ENCODE measurements at regions not wholly inside any gene's neighbourhood (a gene's known extent, or its start where the extent isn't known, plus 50 kb on each side); places are given as distances from the start of the nearest gene placed in this dataset.
"Not testable (repeated sequence)": the region's sequence is repeated elsewhere in the genome, so short reads cannot be mapped to it uniquely, and the experiment has no call there.

DNA sequence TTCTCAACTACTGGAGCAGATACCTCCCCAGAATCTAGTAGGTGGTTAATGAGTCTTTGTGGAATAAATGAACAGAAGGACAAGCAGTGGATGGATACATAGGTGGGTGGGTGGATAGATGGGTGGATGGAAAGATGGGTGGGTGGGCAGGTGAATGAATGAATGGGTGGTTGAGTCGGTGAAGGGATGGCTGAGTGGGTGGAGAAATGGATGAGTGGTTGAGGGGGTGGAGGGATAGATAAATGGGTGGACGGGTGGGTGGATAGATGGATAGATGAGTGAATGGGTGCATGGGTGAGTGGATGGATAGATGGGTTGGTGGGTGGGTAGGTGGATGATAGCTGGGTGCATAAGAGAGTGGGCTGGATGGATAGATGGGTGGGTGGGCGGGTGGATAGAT lies 80.6 kb upstream of the CLEC6A start:
- H3K9me3 ChIP-seq (ENCODE audit: control insufficient read depth, insufficient read depth, low read length); H3K36me3 ChIP-seq (ENCODE audit: insufficient read depth, low read length); H3K9ac ChIP-seq (ENCODE audit: low read depth, low read length); H3K4me1 ChIP-seq (ENCODE audit: insufficient read depth, low read length): not testable (repeated sequence)

DNA sequence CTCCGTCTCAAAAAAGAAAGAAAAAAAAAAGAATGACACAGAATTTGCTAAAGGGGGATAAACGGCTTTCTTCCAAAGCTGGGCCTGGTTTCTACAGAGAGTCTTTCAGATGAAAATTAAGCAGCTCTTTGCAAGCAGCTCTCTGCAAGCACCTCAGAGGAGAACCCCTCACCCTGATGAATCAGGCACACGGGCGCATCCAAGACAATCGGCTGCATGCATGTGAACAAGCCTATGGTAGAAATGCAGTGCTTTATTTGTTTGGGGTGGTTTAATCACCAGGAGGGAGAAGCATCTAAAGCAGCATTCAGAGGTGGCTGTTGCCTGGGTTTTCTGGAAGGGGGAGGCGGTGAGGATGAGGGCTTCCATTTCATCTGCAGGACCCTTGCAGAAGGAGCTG lies 78.0 kb upstream of the CLEC6A start:
- not testable (repeated sequence) for H3K9me3 ChIP-seq (ENCODE audit: control insufficient read depth, insufficient read depth, low read length); H3K9ac ChIP-seq (ENCODE audit: low read depth, low read length); H3K4me1 ChIP-seq (ENCODE audit: insufficient read depth, low read length); H3K36me3 ChIP-seq (ENCODE audit: insufficient read depth, low read length)

DNA sequence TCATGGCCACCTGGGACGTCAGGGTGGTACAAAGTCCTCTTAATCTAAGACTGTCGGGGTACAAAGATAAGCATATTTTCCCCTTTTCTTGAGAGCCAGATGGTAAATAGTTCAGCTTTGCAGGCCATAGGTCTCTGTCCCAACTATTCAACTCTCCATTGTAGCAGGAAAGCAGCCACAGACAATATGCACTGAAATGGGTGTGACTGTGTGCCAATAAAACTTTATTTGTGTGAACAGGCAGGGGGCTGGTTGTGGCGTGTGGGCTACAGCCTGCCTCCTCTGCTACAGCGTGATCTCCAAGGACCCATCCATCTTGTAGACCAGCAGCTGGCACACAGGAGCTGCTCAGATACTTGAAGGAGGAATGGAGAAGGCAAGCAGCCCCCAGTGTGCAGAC lies 73.2 kb upstream of the CLEC6A start:
- H3K9ac ChIP-seq (ENCODE audit: low read depth, low read length); H3K36me3 ChIP-seq (ENCODE audit: insufficient read depth, low read length); H3K9me3 ChIP-seq (ENCODE audit: control insufficient read depth, insufficient read depth, low read length); H3K4me1 ChIP-seq (ENCODE audit: insufficient read depth, low read length): not testable (repeated sequence)

DNA sequence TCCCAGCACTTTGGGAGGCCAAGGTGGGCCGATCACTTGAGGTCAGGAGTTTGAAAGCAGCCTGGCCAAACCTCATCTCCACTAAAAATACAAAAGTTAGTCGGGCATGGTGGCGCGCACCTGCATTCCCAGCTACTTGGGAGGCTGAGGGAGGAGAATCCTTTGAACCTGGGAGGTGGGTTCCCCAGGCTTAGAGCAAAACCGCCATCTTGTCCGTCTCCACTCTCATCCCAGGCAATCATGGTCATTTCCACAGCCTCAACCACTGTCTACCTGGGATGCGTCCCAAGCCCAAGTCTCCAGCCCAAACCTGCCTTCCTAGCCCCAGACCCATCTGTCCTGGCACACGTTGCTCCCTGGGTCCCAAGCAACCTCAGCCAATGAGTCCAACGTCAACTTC lies 71.1 kb upstream of the CLEC6A start:
- H3K36me3 ChIP-seq (ENCODE audit: insufficient read depth, low read length); H3K9ac ChIP-seq (ENCODE audit: low read depth, low read length); H3K9me3 ChIP-seq (ENCODE audit: control insufficient read depth, insufficient read depth, low read length); H3K4me1 ChIP-seq (ENCODE audit: insufficient read depth, low read length): not testable (repeated sequence)

DNA sequence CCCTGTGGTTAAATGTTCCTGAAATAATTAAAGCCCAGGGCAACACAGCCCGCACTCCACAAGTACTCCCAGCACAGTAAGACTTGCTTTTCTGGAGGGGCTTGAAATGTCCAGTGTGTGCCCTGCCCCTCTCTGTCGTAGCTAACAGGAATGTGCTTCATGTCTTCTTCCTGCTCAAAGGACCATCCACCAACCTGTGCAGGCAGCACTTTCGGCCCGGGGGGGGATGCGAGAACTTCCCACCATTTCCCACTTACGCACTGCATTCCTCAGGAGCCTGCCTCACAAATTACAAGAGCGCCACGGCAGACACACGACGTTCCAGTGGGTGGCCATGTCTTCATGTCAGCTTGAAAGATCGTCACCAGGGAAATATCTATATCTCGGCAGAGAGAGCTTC lies 70.3 kb upstream of the CLEC6A start:
- not testable (repeated sequence) for H3K9me3 ChIP-seq (ENCODE audit: control insufficient read depth, insufficient read depth, low read length); H3K4me1 ChIP-seq (ENCODE audit: insufficient read depth, low read length)

DNA sequence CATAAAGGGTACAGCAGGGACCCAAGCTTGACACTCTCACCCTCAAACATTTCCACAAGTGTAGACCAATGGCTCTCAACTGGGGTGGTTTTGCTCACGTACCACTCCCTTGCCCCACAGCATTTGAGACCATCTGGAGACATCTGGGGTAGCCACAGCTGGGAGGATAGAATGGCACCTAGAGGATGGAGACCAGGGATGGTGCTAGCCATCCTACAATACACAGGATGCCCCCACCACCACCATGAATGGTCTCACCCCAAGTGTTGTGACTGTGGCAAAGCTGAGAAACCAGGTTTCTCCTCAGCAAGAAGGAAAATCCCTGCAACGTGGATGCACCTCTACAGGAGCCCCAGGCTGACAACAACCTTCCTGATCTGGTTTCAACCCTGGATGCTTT lies 69.1 kb upstream of the CLEC6A start:
- H3K36me3 ChIP-seq (ENCODE audit: insufficient read depth, low read length); H3K9ac ChIP-seq (ENCODE audit: low read depth, low read length); H3K9me3 ChIP-seq (ENCODE audit: control insufficient read depth, insufficient read depth, low read length); H3K4me1 ChIP-seq (ENCODE audit: insufficient read depth, low read length): not testable (repeated sequence)

More for the DNA sequence above, 70.3 kb upstream of the CLEC6A start:
- H3K9ac ChIP-seq (ENCODE audit: low read depth, low read length); H3K36me3 ChIP-seq (ENCODE audit: insufficient read depth, low read length): not testable (repeated sequence)

DNA sequence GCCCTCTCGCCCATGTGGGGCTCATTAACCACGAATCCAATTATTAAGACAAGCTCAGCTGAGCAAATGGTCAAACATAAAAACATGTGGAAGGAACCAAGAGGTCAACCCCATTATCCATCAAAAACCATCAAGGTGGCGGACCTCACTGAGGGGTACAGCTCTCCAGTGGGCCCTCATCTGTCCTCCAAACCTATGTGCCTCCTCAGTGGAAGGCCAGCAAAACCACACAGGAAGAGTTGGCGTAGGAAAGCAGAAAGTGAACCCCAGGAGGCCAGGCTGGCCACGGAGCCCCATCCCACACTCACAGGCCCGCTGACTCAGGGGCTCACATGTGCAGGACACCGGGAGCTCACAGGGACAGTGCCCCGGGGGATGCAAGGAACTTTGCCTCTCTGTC lies 66.5 kb upstream of the CLEC6A start:
- not testable (repeated sequence) for H3K9me3 ChIP-seq (ENCODE audit: control insufficient read depth, insufficient read depth, low read length); H3K4me1 ChIP-seq (ENCODE audit: insufficient read depth, low read length); H3K36me3 ChIP-seq (ENCODE audit: insufficient read depth, low read length); H3K9ac ChIP-seq (ENCODE audit: low read depth, low read length)

DNA sequence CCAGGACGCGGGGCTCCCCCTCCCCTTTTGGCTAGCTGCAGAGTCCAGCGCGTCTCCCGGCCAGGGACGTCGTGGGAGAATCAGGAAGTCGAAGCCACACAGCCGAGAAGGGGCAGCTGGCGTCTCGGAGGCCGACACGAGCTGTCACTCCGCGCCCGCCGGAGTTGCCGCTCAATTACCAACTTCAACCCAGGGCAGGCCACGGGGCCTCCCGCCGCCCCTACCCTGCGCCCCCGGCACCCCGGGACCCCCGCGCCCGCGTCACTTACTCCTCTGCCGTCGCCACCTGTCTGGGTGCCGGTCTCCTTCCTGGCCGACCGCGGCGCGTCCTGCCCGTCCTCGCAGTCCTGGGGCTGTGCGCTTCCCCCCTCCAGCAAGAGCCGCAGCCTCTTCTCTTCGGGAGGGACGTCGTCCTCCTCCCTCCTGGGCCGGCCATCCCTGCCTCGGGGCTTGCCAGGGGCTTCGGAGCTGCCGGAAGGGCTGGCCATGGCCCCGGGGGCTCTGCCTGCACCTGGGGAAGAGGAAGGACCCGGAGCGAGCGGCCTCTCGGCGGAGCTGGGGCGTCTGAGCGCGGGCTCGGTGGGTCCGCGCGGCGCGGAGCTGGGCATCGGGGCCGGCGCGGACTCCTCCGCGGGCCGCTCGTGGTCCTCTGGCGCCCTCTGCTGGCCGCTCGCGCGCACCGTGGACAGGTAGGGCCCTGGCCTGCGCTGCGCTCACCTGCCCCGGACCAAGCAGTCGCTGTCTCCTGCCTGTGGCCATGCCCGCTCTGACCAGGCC lies 65.6 kb upstream of the CLEC6A start:
- H3K9me3 ChIP-seq (ENCODE audit: control insufficient read depth, insufficient read depth, low read length); H3K36me3 ChIP-seq (ENCODE audit: insufficient read depth, low read length); H3K4me1 ChIP-seq (ENCODE audit: insufficient read depth, low read length): not testable (repeated sequence)
- peak overlapping the region; percentile 45; the same call in 1 of the 2 replicates for H3K9ac ChIP-seq (ENCODE audit: low read depth, low read length)

DNA sequence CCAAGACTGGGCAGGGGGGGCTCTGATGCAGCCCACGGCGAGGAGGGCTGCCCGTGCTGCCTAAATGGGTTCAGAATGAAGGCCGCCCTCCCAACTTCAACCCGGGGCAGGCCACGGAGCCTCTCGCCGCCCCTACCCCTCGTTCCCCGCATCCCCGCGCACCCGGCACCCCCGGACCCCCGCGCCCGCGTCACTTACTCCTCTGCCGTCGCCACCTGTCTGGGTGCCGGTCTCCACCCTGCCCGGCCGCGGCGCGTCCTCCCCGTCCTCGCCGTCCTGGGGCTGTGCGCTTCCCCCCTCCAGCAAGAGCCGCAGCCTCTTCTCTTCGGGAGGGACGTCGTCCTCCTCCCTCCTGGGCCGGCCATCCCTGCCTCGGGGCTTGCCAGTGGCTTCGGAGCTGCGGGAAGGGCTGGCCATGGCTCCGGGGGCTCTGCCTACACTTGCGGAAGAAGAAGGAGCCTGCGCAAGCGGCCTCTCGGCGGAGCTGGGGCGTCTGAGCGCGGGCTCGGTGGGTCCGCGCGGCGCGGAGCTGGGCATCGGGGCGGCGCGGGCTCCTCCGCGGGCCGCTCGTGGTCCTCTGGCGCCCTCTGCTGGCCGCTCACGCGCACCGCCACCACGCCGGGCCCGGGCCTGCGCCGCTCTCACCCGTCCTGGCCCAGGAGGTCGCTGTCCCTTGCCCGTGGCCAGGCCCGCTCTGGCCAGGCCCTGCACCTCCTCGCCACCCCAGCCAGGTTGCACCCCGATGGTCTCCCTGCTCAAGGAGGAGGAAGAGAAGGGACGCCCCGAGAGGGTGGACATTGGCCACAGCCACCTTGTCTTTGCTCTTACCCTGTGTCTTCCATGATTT lies 59.3 kb upstream of the CLEC6A start:
- Histone ChIP-seq H3K4me1 (ENCODE audit: insufficient read depth, low read length) (peaks cover 11% of the 10 kb centered on the region), H3K9ac (ENCODE audit: low read depth, low read length) (peak overlapping the region; percentile 62; the same call in 1 of the 2 replicates)
- H3K36me3 ChIP-seq (ENCODE audit: insufficient read depth, low read length); H3K9me3 ChIP-seq (ENCODE audit: control insufficient read depth, insufficient read depth, low read length): not testable (repeated sequence)

DNA sequence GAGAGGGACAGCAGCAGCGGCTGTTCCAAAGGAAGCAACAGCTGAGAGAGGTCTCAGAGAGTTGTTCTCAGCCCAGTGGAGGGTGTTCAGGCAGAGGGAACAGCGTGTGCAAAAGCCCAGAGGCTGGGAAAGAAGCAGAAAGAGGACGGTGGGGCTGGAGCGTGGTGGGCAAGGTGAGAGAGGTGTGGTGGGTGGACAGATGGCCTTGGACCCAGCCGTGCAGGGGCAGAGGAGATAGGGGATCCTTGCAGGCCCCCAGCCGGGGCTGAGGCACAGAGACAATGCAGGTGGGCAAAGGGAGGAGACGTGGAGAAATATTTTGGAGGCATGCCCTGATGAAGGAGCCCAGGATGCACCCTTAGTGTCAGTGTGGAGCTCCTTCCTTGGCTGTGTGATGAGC lies 58.4 kb upstream of the CLEC6A start:
- peaks cover 11% of the 10 kb centered on the region for H3K4me1 ChIP-seq (ENCODE audit: insufficient read depth, low read length)
- H3K36me3 ChIP-seq (ENCODE audit: insufficient read depth, low read length); H3K9ac ChIP-seq (ENCODE audit: low read depth, low read length); H3K9me3 ChIP-seq (ENCODE audit: control insufficient read depth, insufficient read depth, low read length): not testable (repeated sequence)

DNA sequence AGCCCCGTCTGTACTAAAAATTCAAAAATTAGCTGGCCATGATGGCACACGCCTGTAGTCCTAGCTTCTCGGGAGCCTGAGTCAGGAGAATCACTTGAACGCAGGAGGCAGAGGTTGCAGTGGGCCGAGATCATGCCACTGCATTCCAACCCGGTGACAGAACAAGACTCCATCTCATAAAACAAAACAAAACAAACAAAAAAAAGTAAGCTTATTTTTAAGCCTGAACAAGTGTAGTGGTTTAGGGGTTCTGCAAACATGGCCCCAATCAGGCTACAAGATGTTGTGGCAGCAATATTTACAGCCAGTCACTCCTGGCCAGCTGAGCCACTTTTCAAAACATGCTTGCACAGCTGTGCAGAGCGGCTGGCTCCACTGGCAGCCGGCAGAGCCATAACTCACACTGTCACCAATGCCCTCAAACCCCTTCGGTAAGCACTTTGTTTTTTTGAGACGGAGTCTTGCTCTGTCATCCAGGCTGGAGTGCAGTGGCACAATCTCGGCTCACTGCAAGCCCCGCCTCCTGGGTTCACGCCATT lies 56.2 kb upstream of the CLEC6A start:
- not testable (repeated sequence) for H3K9ac ChIP-seq (ENCODE audit: low read depth, low read length); H3K9me3 ChIP-seq (ENCODE audit: control insufficient read depth, insufficient read depth, low read length); H3K4me1 ChIP-seq (ENCODE audit: insufficient read depth, low read length); H3K36me3 ChIP-seq (ENCODE audit: insufficient read depth, low read length)

DNA sequence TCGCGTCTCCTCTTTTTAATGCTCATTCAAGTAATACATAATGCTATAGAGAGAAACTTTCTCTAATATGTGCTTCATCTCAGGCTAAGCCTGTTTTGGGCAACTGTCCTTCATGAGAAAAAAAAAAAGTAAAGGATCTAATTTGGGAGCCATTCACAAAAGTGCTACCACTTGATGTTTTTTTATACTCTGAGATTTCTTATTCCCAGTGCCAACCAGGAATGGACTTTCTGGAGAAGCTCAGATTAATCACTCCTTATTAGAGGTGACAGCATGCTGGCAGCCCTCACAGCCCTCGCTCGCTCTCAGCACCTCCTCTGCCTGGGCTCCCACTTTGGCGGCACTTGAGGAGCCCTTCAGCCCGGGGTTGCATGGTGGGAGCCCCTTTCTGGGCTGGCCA lies 51.9 kb upstream of the CLEC6A start:
- not testable (repeated sequence) for H3K9ac ChIP-seq (ENCODE audit: low read depth, low read length); H3K36me3 ChIP-seq (ENCODE audit: insufficient read depth, low read length); H3K4me1 ChIP-seq (ENCODE audit: insufficient read depth, low read length); H3K9me3 ChIP-seq (ENCODE audit: control insufficient read depth, insufficient read depth, low read length)

DNA sequence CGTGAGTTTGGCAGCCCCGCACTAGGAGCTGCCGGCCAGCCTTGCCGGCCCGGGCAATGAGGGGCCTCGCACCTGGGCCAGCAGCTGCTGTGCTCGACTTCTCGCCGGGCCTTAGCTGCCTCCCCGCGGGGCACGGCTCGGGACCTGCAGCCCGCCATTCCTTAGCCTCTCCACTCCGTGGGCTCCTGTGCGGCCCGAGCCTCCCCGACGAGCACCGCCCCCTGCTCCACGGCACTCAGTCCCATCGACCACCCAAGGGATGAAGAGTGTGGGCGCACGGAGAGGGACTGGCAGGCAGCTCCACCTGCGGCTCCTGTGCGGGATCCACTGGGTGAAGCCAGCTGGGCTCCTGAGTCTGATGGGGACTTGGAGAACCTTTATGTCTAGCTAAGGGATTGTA lies 51.4 kb upstream of the CLEC6A start:
- H3K9me3 ChIP-seq (ENCODE audit: control insufficient read depth, insufficient read depth, low read length); H3K9ac ChIP-seq (ENCODE audit: low read depth, low read length); H3K4me1 ChIP-seq (ENCODE audit: insufficient read depth, low read length); H3K36me3 ChIP-seq (ENCODE audit: insufficient read depth, low read length): not testable (repeated sequence)

Measured in ES-I3 (cell line).